K562 (cell line): ENCODE measurements at regions not wholly inside any gene's neighbourhood (a gene's known extent, or its start where the extent isn't known, plus 50 kb on each side); places are given as distances from the start of the nearest gene placed in this dataset.

ENCODE experiments used
- ATAC-seq: fragments of 200-7000 bp; cut with Tn5 transposase; 3 replicates; pipeline ENCODE4 v1.9.1; 2020; ENCODE audit warnings: moderate library complexity
- BruUV-seq: library from RNA; stranded (reverse); fragments of 400-500 nt; replicated peaks from 2 replicates; lab custom pipeline; 2021; lab: Mats Ljungman, UMichigan
- CTCF ChIA-PET: fragments of 300-600 bp; formaldehyde crosslinking; extraction: SDS; loops from one replicate; lab custom pipeline; 2021; ENCODE audit warnings: low intra/inter-chr PET ratio; lab: Yijun Ruan, JAX
- POLR2A ChIA-PET: fragments of 300-600, 350-650 bp; sonication (Branson Sonifier 250); formaldehyde crosslinking; extraction: SDS; loops from one replicate; lab custom pipeline; 2021; ENCODE audit warnings: antibody characterized with exemption, inconsistent platforms; lab: Yijun Ruan, JAX
- DNase-seq, 4 experiments: peaks; one replicate each; pipeline versions ENCODE4 v3.0.0 to v3.0.0-alpha.2; 2011 to 2018; ENCODE audit warnings: low spot score in 3 of 4, mixed read lengths in 3 of 4; ENCODE audit errors: extremely low read depth in 1 of 4
- FAIRE-seq: peaks from 2 replicates; lab custom pipeline; 2011; peaks lifted over from hg19 to GRCh38; lab: Jason Lieb, UNC
- H2AFZ ChIP-seq: 2 replicates; pipeline ENCODE4 v1.6.0; 2011; ENCODE audit warnings: low read depth, low read length, control low read depth, inconsistent platforms
- H3K27ac ChIP-seq: fragments of 200-600 bp; 3 replicates; pipeline ENCODE4 v1.8.0; 2011; ENCODE audit warnings: low read depth, mild to moderate bottlenecking, control low read depth, inconsistent platforms, low read length, moderate library complexity, mixed read lengths; ENCODE audit errors: extremely low read depth
- H3K27me3 ChIP-seq, 2 experiments: fragments of 300-600 bp in 1 of 2; 2 replicates in 1 of 2; 3 replicates in 1 of 2; pipeline versions ENCODE4 v1.6.0 to v1.8.0; 2011; ENCODE audit warnings: inconsistent platforms in 2 of 2, low read length in 2 of 2, mild to moderate bottlenecking in 1 of 2, mixed read lengths in 1 of 2, moderate library complexity in 1 of 2; ENCODE audit not compliant: control insufficient read depth in 2 of 2, insufficient read depth in 2 of 2
- H3K36me3 ChIP-seq: fragments of 300-600 bp; 3 replicates; pipeline ENCODE4 v1.8.0; 2011; ENCODE audit warnings: mild to moderate bottlenecking, low read length, inconsistent platforms; ENCODE audit not compliant: control insufficient read depth, insufficient read depth
- H3K4me1 ChIP-seq, 2 experiments: fragments of 200-600 bp in 1 of 2; replicated peaks in 1 of 2; 2 replicates in 1 of 2; 3 replicates in 1 of 2; pipeline versions ENCODE4 v1.5.1 to v1.8.0; 2011; ENCODE audit warnings: inconsistent platforms in 2 of 2, low read length in 2 of 2, mild to moderate bottlenecking in 1 of 2, mixed read lengths in 1 of 2, moderate library complexity in 1 of 2; ENCODE audit not compliant: control insufficient read depth in 2 of 2, insufficient read depth in 2 of 2
- H3K4me2 ChIP-seq: 2 replicates; pipeline ENCODE4 v1.6.1; 2011; ENCODE audit warnings: low read length, control low read depth, inconsistent platforms, mixed read lengths; ENCODE audit not compliant: insufficient read depth
- H3K4me3 ChIP-seq: fragments of 200-600 bp; sonication (generic), shearing (Covaris generic); 2 replicates; pipeline ENCODE4 v1.5.1; 2016; ENCODE audit warnings: control low read depth, inconsistent platforms
- H3K79me2 ChIP-seq: fragments of 200-600 bp; 3 replicates; pipeline ENCODE4 v1.8.0; 2011; ENCODE audit warnings: low read length, inconsistent platforms; ENCODE audit not compliant: control insufficient read depth, insufficient read depth
- H3K9ac ChIP-seq, 2 experiments: 2 replicates each; pipeline versions ENCODE4 v1.6.0 to v1.6.1; 2011; ENCODE audit warnings: low read depth in 2 of 2, low read length in 2 of 2, control low read depth in 1 of 2, inconsistent platforms in 1 of 2, mild to moderate bottlenecking in 1 of 2, mixed read lengths in 1 of 2; ENCODE audit not compliant: insufficient read depth in 1 of 2
- H3K9me1 ChIP-seq: one replicate; pipeline ENCODE4 v1.6.0; 2011; ENCODE audit warnings: inconsistent platforms, mild to moderate bottlenecking, low read length, moderate library complexity; ENCODE audit not compliant: control insufficient read depth, insufficient read depth
- H3K9me3 ChIP-seq: replicated peaks from 2 replicates; pipeline ENCODE4 v1.5.1; 2011; ENCODE audit warnings: low read depth, low read length, inconsistent platforms; ENCODE audit not compliant: control insufficient read depth, insufficient read depth
- H4K20me1 ChIP-seq: replicated peaks from 2 replicates; pipeline ENCODE4 v1.6.1; 2011; ENCODE audit warnings: low read length, inconsistent platforms, mixed read lengths; ENCODE audit not compliant: control insufficient read depth, insufficient read depth
- ATF1 ChIP-seq, 2 experiments: fragments of 450-650 bp in 1 of 2; IDR thresholded peaks; 2 replicates each; pipeline ENCODE4 v1.6.1; 2016; ENCODE audit warnings: missing compliant biosample characterization in 1 of 2, missing genetic modification characterization in 1 of 2
- CHD7 ChIP-seq: fragments of 200-600 bp; sonication (generic); IDR thresholded peaks from one replicate; pipeline ENCODE4 v1.6.1; 2012; ENCODE audit warnings: mild to moderate bottlenecking, low read depth, low read length, inconsistent platforms
- E2F8 ChIP-seq: fragments of 450-650 bp; IDR thresholded peaks from 2 replicates; pipeline ENCODE4 v1.7.1; 2018; ENCODE audit warnings: mild to moderate bottlenecking, low read depth; ENCODE audit not compliant: partially characterized antibody
- FOXJ3 ChIP-seq: sonication (generic); formaldehyde crosslinking; IDR thresholded peaks from 2 replicates; pipeline ENCODE4 v1.4.0; 2020; ENCODE audit warnings: mild to moderate bottlenecking, missing genetic modification reagents
- KDM2B ChIP-seq: fragments of 250-450 bp; sonication (Bioruptor Pico); IDR thresholded peaks from 2 replicates; pipeline ENCODE4 v1.8.0; 2021; ENCODE audit warnings: mild to moderate bottlenecking, moderate library complexity
- RB1 ChIP-seq: fragments of 450-650 bp; IDR thresholded peaks from 2 replicates; pipeline ENCODE4 v1.6.1; 2017; ENCODE audit warnings: low read depth, mild to moderate bottlenecking
- USF1 ChIP-seq: sonication (generic); formaldehyde crosslinking; IDR thresholded peaks from 2 replicates; pipeline ENCODE4 v1.9.0; 2022; ENCODE audit warnings: mild to moderate bottlenecking, missing genetic modification reagents
- ZNF140 ChIP-seq: fragments of 250-450 bp; sonication (Bioruptor Pico); IDR thresholded peaks from 2 replicates; pipeline ENCODE4 v1.8.0; 2021; ENCODE audit warnings: moderate library complexity, mild to moderate bottlenecking, inconsistent platforms
- WGBS: fragments of 100-300 bp; shearing (Covaris generic); methylation state at CpG from one replicate; pipeline ENCODE4 v1.1.6; 2016; ENCODE audit warnings: low coverage, mixed read lengths; ENCODE audit not compliant: insufficient coverage; ENCODE audit errors: missing lambda C conversion rate; 5-methylcytosine and 5-hydroxymethylcytosine counted together
- in situ Hi-C: fragments of 300-500 bp; cut with MboI; formaldehyde crosslinking; loops from 4 replicates; pipeline ENCODE4 v1.15.0; 2018; ENCODE audit warnings: inconsistent platforms, mixed read lengths
- intact Hi-C: fragments of 100-400 bp; cut with micrococcal nuclease; formaldehyde crosslinking; loops from 2 replicates; pipeline ENCODE4 v1.14.2; 2022

- no peak for FAIRE-seq
- ChIA-PET POLR2A (no interaction called here), CTCF (no interaction called here)
- DNase-seq = no peak
- H3K4me2 ChIP-seq = no peak overlapping the region
- no peak overlapping the region for H2AFZ ChIP-seq
- no peaks in the 10 kb centered on the region for H3K27me3 ChIP-seq
- H3K4me1 ChIP-seq = no peaks in the 10 kb centered on the region
- no peaks in the 10 kb centered on the region for H3K9me3 ChIP-seq
- ATAC-seq = no peak
- in situ Hi-C loops (no loop called here), intact Hi-C loops (no loop called here)
- no peak overlapping the region for H3K27ac ChIP-seq
- BruUV-seq = no TSS peak
- no peaks in the 10 kb centered on the region for H4K20me1 ChIP-seq
- H3K9ac ChIP-seq = no peak overlapping the region
- no peaks in the 10 kb centered on the region for H3K36me3 ChIP-seq
- H3K9me1 ChIP-seq = no peaks in the 10 kb centered on the region
- no peaks in the 10 kb centered on the region for H3K79me2 ChIP-seq
- no peak overlapping the region for H3K4me3 ChIP-seq
- 0% methylated on average over 2 of the region's 3 CpGs for WGBS
- no peak for TF ChIP-seq RB1
- TF ChIP-seq E2F8 = no peak
- TF ChIP-seq ATF1 (CRISPR knock-in tag; IDR thresholded peaks at IDR 0.05) = no peak
- TF ChIP-seq ATF1 (tag; IDR thresholded peaks at IDR 0.05) = no peak
- TF ChIP-seq KDM2B (CRISPR knock-in tag) = no peak
- no peak for TF ChIP-seq USF1
- no peak for TF ChIP-seq CHD7
- no peak for TF ChIP-seq FOXJ3 (CRISPR knock-in tag)
- no peak for TF ChIP-seq ZNF140
Observed at GRCh38 chr12:59316938-59317337, 278.9 kb upstream of the SLC16A7 start.
